HG03025 (cell line): ENCODE measurements at regions not wholly inside any gene's neighbourhood (a gene's known extent, or its start where the extent isn't known, plus 50 kb on each side); places are given as distances from the start of the nearest gene placed in this dataset.

Source experiments
- ATAC-seq: cut with Tn5 transposase; IDR thresholded peaks from one replicate; pipeline ENCODE4 v1.9.1; 2021; ENCODE audit warnings: mild to moderate bottlenecking, moderate library complexity; ENCODE audit not compliant: unreplicated experiment, low FRiP score

GRCh38 chr12:98121963-98122362, 393.4 kb upstream of the TMPO start:
- no peak for ATAC-seq

GRCh38 chr12:98123021-98123461, 392.3 kb upstream of the TMPO start:
- no peak for ATAC-seq

GRCh38 chr12:98126637-98127335, 388.6 kb upstream of the TMPO start:
- no peak for ATAC-seq

GRCh38 chr12:98127336-98127679, 388.1 kb upstream of the TMPO start:
- ATAC-seq, result no peak

GRCh38 chr12:98127854-98128253, 387.5 kb upstream of the TMPO start:
- no peak for ATAC-seq

- no peak for ATAC-seq
These were observed 378.8 kb upstream of the TMPO start for GRCh38 chr12:98136544-98136943.

GRCh38 chr12:98137278-98137677, 378.1 kb upstream of the TMPO start:
- no peak for ATAC-seq

GRCh38 chr12:98144953-98145352, 370.4 kb upstream of the TMPO start:
- no peak for ATAC-seq

GRCh38 chr12:98146043-98146442, 369.3 kb upstream of the TMPO start:
- no peak for ATAC-seq

- no peak for ATAC-seq
These were observed 368.9 kb upstream of the TMPO start for GRCh38 chr12:98146487-98146886.

GRCh38 chr12:98149270-98149669, 366.1 kb upstream of the TMPO start:
- ATAC-seq, result no peak

- ATAC-seq, result no peak
These were observed 365.6 kb upstream of the TMPO start for GRCh38 chr12:98149691-98150210.

GRCh38 chr12:98151105-98151590, 364.2 kb upstream of the TMPO start:
- no peak for ATAC-seq

- ATAC-seq, result no peak
These were observed 363.4 kb upstream of the TMPO start for GRCh38 chr12:98151984-98152383.

- no peak for ATAC-seq
These were observed 360.5 kb upstream of the TMPO start for GRCh38 chr12:98154850-98155249.

GRCh38 chr12:98156697-98157096, 358.7 kb upstream of the TMPO start:
- no peak for ATAC-seq

GRCh38 chr12:98162906-98163678, 352.3 kb upstream of the TMPO start:
- no peak for ATAC-seq

- no peak for ATAC-seq
These were observed 343.1 kb upstream of the TMPO start for GRCh38 chr12:98172304-98172703.

GRCh38 chr12:98172801-98173200, 342.6 kb upstream of the TMPO start:
- no peak for ATAC-seq

- no peak for ATAC-seq
These were observed 341.5 kb upstream of the TMPO start for GRCh38 chr12:98173773-98174427.

- no peak for ATAC-seq
These were observed 341.0 kb upstream of the TMPO start for GRCh38 chr12:98174428-98174809.
